Esophagus squamous epithelium (tissue), 5 donors: ENCODE measurements at regions not wholly inside any gene's neighbourhood (a gene's known extent, or its start where the extent isn't known, plus 50 kb on each side); places are given as distances from the start of the nearest gene placed in this dataset.

Experiments used
- DNase-seq: peaks from one replicate; lab custom pipeline; 2025; lab: John Stamatoyannopoulos, UW
- H3K27ac ChIP-seq, 4 donors: fragments of 200-600 bp; sonication (generic); one replicate each; pipeline ENCODE4 v1.5.1; 2016 to 2019; ENCODE audit warnings: mild to moderate bottlenecking in 1 of 4
- H3K27me3 ChIP-seq, 4 donors: fragments of 200-600 bp; sonication (generic); 1 replicate in 3 of 4; 2 replicates in 1 of 4; pipeline versions ENCODE4 v1.5.1 to v1.6.0; 2017 to 2021; ENCODE audit warnings: antibody characterized with exemption in 1 of 4
- H3K36me3 ChIP-seq, 3 donors: fragments of 200-600 bp; sonication (generic); one replicate each; pipeline ENCODE4 v1.5.1; 2016 to 2019
- H3K4me1 ChIP-seq, 3 donors: fragments of 200-600 bp; sonication (generic); one replicate each; pipeline ENCODE4 v1.5.1; 2017 to 2019
- H3K4me3 ChIP-seq, 4 donors: fragments of 200-600 bp; sonication (generic); 1 replicate in 3 of 4; 2 replicates in 1 of 4; pipeline ENCODE4 v1.5.1; 2016 to 2019; ENCODE audit warnings: mild to moderate bottlenecking in 2 of 4, moderate library complexity in 1 of 4
- H3K9me3 ChIP-seq, 3 donors: fragments of 200-600 bp; sonication (generic); one replicate each; pipeline ENCODE4 v1.5.1; 2016 to 2019
- POLR2A ChIP-seq, 4 donors: fragments of 450-650 bp; IDR thresholded peaks; one replicate each; pipeline ENCODE4 v1.6.1; 2017; ENCODE audit warnings: antibody characterized with exemption in 4 of 4, mild to moderate bottlenecking in 4 of 4, moderate library complexity in 3 of 4
- WGBS, 2 donors: methylation state at CpG; one replicate each; pipeline ENCODE4 v1.1.5; 2018; 5-methylcytosine and 5-hydroxymethylcytosine counted together
- intact Hi-C: fragments of 100-400 bp; cut with DNase I; formaldehyde crosslinking; loops from one replicate; pipeline ENCODE4 v1.15.0; 2022
- TF ChIP-seq, protein P1 (sequence below), 6 experiments: fragments of 450-650 bp in 4 of 6; fragments of 200-600 bp in 2 of 6; sonication (generic) in 2 of 6; IDR thresholded peaks; one replicate each; pipeline ENCODE4 v1.5.1; 2016 to 2019; ENCODE audit warnings: antibody characterized with exemption in 6 of 6, mild to moderate bottlenecking in 4 of 6, moderate library complexity in 4 of 6
- donor health status: DM: yes; HTN: yes; CAD: no.

DNA sequence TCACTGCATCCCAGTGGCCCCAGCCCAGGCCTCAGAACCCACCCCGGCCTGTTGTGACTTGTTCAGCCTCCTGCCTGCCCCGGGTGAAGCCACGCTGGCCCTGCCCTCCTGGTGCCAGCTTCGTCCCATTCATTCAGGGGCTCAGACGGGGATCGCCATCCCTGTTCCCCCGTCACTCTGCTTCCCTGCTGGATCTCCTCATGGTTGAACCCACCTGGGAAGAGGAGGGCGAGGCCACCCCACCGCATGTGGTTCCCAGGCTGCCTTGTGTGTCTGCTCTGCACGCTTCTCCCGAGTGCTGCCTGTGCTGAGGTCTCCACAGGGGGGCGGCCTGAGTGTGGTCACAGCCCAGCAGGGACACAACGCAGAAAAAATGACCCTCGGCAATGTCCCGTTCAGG lies 108.2 kb upstream of the ACTRT2 start:
- intact Hi-C loops, result no loop called here
- no peak overlapping the region for H3K4me3 ChIP-seq
- DNase-seq, result no peak
- no peak for TF ChIP-seq POLR2A (IDR thresholded peaks at IDR 0.05)
- TF ChIP-seq, protein P1, sequence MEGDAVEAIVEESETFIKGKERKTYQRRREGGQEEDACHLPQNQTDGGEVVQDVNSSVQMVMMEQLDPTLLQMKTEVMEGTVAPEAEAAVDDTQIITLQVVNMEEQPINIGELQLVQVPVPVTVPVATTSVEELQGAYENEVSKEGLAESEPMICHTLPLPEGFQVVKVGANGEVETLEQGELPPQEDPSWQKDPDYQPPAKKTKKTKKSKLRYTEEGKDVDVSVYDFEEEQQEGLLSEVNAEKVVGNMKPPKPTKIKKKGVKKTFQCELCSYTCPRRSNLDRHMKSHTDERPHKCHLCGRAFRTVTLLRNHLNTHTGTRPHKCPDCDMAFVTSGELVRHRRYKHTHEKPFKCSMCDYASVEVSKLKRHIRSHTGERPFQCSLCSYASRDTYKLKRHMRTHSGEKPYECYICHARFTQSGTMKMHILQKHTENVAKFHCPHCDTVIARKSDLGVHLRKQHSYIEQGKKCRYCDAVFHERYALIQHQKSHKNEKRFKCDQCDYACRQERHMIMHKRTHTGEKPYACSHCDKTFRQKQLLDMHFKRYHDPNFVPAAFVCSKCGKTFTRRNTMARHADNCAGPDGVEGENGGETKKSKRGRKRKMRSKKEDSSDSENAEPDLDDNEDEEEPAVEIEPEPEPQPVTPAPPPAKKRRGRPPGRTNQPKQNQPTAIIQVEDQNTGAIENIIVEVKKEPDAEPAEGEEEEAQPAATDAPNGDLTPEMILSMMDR (IDR thresholded peaks at IDR 0.05), result no peak
- H3K36me3 ChIP-seq, result no peaks in the 10 kb centered on the region
- no peaks in the 10 kb centered on the region for H3K4me1 ChIP-seq
- no peak overlapping the region for H3K27ac ChIP-seq
- H3K27me3 ChIP-seq, result peaks cover 0 to 30% (median 0%) of the 10 kb centered on the region in 4 donors
- H3K9me3 ChIP-seq, result no peaks in the 10 kb centered on the region
- 41 to 64% methylated on average over 6 to 7 of the region's 15 CpGs for WGBS, 2 donors

DNA sequence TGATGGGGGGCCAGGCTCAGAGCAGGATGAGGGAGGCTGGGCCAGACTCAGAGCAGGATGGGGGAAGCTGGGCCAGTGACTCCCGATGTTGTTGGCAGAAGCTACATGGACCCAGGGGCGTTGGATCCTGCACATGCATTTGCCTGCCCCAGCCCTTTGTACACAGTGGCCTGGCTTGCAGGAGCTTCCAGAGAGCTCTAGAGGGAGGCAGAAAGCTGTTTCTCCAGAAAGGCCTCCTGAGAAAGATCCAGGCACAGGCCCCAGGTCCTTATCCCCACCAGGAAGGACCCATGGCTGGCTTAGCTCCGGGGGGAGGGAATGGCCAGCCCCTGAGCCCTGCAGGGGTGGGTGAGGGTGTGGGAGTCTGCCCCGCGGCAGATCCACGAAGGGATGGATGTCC lies 106.6 kb upstream of the ACTRT2 start:
- WGBS, 2 donors, result no CpG with 5 or more reads among the region's 6 CpGs

DNA sequence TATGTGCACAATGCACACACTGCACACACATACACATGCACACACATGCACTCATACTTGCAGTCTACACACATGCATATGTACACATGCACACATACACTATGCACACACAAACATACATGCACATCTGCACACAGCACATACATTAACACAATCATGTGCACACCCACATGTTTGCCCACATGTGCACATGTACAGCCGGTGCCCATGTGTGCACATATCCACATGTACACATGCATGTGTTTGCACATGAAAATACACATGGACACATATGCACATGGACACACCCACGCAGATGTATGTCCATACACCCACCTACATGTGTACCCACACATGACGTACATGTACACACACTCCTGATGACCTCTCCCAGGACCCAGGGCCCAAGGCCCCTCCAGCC lies 105.1 kb upstream of the ACTRT2 start:
- TF ChIP-seq, protein P1 (IDR thresholded peaks at IDR 0.05), result no peak
- TF ChIP-seq POLR2A (IDR thresholded peaks at IDR 0.05), result no peak
- Histone ChIP-seq H3K27me3 (peaks cover 0 to 55% (median 0%) of the 10 kb centered on the region in 4 donors), H3K4me1 (no peaks in the 10 kb centered on the region), H3K27ac (no peak overlapping the region), H3K9me3 (no peaks in the 10 kb centered on the region), H3K4me3 (no peak overlapping the region), H3K36me3 (no peaks in the 10 kb centered on the region)
- no peak for DNase-seq
- intact Hi-C loops, result no loop called here
- WGBS, 2 donors, result 87 to 88% methylated on average over 2 of the region's 3 CpGs

More for the DNA sequence above, 106.6 kb upstream of the ACTRT2 start:
- intact Hi-C loops, result no loop called here
- Histone ChIP-seq H3K9me3 (no peaks in the 10 kb centered on the region), H3K4me3 (no peak overlapping the region), H3K4me1 (no peaks in the 10 kb centered on the region), H3K36me3 (no peaks in the 10 kb centered on the region), H3K27ac (no peak overlapping the region), H3K27me3 (peaks cover 0 to 41% (median 0%) of the 10 kb centered on the region in 4 donors)
- no peak for DNase-seq
- TF ChIP-seq, protein P1 (IDR thresholded peaks at IDR 0.05), result no peak
- no peak for TF ChIP-seq POLR2A (IDR thresholded peaks at IDR 0.05)

DNA sequence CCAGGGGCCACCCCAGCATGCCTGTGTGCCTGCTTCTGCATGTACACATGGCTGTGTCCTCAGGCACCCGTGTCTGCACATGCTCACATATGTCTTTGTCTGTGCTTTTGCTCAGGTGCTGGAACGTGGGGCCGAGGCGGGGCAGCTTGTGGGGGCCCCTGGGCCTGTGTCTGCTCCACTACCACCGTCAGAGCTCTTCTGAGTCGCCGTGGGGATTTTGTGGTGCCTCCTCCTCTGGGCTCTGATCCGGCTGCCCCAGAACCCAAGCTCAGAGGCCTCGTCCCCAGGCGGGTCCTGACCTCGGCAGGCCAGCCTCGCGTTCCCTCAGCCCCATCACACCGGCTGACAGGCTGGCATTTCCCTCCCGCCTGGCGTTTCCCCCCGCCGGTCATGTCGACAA lies 104.6 kb upstream of the ACTRT2 start:
- no peak for DNase-seq
- Histone ChIP-seq H3K4me3 (no peak overlapping the region), H3K4me1 (no peaks in the 10 kb centered on the region), H3K27me3 (peaks cover 0 to 61% (median 0%) of the 10 kb centered on the region in 4 donors), H3K36me3 (no peaks in the 10 kb centered on the region), H3K9me3 (no peaks in the 10 kb centered on the region), H3K27ac (no peak overlapping the region)
- 56 to 75% methylated on average over 5 to 7 of the region's 19 CpGs for WGBS, 2 donors
- intact Hi-C loops, result no loop called here
- TF ChIP-seq, protein P1 (IDR thresholded peaks at IDR 0.05), result no peak

DNA sequence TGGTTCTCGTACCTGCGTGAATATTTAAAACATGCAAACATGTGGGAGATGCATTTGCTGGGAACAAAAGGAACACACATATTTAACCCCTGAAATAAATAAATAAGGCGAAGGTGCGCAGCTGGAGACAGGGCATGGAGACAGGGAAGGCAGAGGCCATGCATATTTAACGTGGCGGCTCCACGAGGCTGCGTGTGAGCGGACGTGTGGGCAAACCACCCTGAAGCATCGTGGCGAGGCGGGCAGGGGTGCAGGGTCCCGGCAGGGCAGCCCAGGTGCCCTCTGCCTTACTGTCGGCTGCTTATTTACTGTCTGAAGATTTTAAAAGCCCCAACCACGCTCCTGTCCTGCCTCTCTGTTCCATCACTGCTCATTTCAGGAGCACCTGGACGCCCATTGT lies 104.0 kb upstream of the ACTRT2 start:
- Histone ChIP-seq H3K9me3 (no peaks in the 10 kb centered on the region), H3K4me3 (no peak overlapping the region), H3K36me3 (no peaks in the 10 kb centered on the region), H3K4me1 (no peaks in the 10 kb centered on the region), H3K27me3 (peaks cover 0 to 64% (median 0%) of the 10 kb centered on the region in 4 donors), H3K27ac (no peak overlapping the region)
- no peak for DNase-seq
- 76 to 80% methylated on average over 16 to 17 of the region's 17 CpGs for WGBS, 2 donors
- TF ChIP-seq, protein P1 (IDR thresholded peaks at IDR 0.05), result no peak
- no peak for TF ChIP-seq POLR2A (IDR thresholded peaks at IDR 0.05)
- intact Hi-C loops, result no loop called here
